ENCODE measurements at regions not wholly inside any gene's neighbourhood (a gene's known extent, or its start where the extent isn't known, plus 50 kb on each side); places are given as distances from the start of the nearest gene placed in this dataset.

DNA sequence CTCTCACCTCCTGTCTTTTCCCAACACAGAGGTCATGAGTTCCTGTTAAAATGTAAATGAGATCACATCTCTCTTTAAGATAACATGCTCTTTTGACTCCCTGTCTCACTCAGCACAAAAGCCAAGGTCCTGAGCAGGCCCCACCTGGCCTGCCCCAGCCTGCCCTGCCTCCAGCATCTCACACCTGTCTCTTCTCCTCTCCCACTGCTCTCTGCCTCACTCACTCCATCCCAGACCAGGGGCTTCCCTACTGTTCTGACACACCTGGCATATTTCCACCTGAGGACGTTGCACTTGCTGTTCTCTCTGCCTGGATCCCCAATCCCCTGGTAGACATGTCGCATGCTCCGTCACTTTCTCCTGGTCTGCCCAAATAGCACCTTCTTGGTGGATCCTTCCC is 285.0 kb upstream of the ZMIZ1 start:
- no peak overlapping the region for H3K4me3 ChIP-seq (ENCODE audit: low read length)
- no peak for TF ChIP-seq ZNF274 (IDR thresholded peaks at IDR 0.05; ENCODE audit: low read depth, low read length)

DNA sequence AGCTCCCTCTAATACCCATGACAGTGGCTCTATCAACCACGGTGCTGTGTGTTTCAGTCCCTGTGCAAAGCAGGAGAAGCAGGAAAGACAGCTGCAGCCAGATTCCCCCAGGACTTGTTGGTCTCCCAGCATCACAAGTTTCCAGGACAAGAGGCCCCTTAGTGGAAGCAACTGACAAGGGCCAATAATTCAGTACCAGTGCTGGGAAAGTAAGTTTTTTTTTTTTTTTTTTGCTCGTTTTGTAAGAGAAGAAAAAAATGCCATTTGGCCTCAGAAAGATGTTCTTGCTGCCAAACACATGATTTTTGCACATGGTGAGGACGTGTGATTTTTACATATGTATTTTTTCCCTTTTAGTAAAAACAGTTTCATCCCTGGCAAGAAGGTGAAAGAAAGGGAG is 284.2 kb upstream of the ZMIZ1 start:
- no peak overlapping the region for H3K4me3 ChIP-seq (ENCODE audit: low read length)
- TF ChIP-seq ZNF274 (IDR thresholded peaks at IDR 0.05; ENCODE audit: low read depth, low read length) = no peak

DNA sequence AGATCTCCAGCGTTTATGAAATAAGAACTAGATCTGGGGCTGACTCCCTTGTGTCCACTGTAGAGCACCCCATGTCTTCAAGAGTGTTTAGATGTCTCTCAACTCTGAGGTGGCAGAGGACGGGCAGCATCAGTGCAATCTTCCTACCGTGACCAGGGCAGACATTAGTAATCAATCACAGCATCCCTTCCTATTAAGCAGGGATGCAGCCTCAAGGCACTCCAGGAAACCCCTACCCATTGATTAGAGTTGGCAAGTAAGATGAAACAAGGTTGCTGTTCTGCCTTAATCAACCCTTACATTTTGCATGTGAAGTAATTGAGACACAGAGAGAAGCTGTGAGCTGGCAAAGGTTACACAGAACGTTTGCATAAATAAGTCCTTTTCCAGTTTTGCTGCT is 283.7 kb upstream of the ZMIZ1 start:
- H3K4me3 ChIP-seq (ENCODE audit: low read length) = no peak overlapping the region

DNA sequence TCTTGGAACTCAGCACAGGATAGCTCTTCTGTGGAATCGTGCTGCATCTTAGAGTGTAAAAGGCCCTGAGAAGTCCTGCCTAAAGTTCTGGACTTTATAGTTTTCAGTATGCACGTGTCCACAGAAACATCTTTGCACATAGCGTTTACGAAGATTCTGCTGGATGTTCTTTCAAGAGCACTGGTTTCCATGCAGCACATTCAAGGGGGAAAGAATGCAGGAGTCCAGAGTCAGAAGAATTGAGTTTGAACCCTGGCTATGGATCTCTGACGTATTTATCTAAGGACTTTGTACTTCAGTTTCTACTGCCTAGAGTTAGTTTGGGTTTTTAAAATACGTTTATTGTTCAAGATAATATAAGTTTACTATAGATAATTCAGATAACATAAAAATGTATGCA is 282.8 kb upstream of the ZMIZ1 start:
- TF ChIP-seq ZNF274 (IDR thresholded peaks at IDR 0.05; ENCODE audit: low read depth, low read length) = no peak
- no peak overlapping the region for H3K4me3 ChIP-seq (ENCODE audit: low read length)

More for the DNA sequence above, 283.7 kb upstream of the ZMIZ1 start:
- no peak for TF ChIP-seq ZNF274 (IDR thresholded peaks at IDR 0.05; ENCODE audit: low read depth, low read length)

DNA sequence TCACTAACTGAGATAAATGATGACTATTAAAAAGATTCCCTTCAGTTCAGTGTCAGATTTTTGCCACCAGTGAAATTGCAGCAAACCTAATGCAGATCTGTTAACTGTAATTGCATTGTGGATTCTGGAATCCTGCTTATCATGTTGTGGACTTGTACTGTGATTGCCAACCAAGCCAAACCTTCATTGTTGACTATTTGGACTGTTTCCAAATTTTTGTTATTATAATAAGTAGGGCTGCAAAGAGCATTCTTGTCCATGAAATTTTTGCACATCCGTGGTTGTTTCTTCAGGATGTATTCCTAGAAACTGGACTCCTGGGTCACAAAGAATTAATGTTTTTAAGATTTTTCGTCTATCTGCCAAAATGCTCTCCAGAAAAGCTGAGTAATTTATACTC is 281.6 kb upstream of the ZMIZ1 start:
- H3K4me3 ChIP-seq (ENCODE audit: low read length) = no peak overlapping the region
- TF ChIP-seq ZNF274 (IDR thresholded peaks at IDR 0.05; ENCODE audit: low read depth, low read length) = no peak

DNA sequence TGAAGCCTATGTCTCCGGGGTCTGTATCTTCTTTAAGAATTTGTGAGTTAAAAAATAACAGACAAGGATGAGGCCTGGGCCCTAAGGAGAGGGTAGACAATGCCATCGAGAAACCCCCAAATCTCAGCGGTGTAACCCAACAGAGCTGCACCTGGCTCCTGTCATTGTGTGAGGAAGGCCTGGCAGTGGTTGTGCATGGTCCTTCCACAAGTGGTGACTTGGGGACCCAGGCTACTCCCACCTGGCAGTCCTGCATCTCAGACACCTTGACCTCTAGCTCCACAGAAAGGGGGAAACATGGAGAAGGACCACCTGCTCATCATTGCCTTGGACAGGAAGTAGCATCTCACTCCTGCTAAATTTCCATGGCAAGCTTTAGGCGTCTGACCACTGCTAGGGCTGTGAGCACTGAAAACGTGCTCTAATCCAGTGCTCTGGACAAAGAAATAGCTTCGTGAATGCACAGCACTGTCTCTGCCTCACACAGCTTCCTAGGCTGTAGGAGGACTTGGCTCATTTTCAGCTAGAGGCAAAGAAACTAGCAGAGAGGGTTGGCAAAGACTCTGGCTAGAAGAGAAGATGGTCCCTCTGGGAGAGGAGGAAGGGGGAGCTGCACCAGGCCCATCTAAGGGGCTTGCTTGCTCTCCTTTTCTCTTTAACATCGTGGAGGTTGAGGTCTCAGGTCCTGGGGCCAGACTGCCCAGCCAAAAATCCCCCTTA is 273.9 kb upstream of the ZMIZ1 start:
- TF ChIP-seq ZNF274 (IDR thresholded peaks at IDR 0.05; ENCODE audit: low read depth, low read length) = no peak
- no peak overlapping the region for H3K4me3 ChIP-seq (ENCODE audit: low read length)

DNA sequence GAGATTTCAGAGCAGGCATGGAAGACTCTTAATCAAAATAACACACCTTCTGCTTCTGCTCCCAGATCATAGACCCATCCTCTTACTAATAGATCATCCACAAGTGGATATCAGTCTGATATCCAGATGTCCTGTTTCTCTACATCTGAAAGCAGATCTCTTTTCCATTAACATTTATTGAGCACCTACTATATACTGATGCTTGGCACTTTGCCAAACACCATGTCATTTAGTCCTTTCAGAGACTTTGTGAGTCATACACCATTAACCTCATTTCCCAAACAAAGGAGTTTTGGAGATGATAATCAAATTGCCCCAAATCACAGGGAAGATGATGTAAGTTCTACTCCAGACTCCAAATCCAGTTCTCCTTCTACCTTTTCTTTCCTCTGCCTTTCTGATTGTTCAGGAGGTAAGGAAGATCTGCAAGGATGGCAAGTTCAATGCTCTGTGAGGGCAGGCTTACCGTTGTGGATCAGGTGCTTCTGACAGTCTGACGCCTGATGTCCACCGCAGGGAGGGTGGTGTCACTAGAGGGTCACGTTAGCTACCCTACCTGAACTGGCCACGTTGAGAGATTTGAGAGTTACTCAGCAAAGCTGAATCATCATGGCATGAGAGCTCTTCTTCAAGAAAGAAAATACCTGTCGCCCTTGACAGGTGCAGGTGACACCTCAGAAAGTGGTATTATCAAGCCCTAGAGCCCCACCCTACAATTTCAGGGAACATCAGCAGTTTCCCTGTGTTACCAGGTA is 269.6 kb upstream of the ZMIZ1 start:
- TF ChIP-seq ZNF274 (IDR thresholded peaks at IDR 0.05; ENCODE audit: low read depth, low read length) = no peak
- no peak overlapping the region for H3K4me3 ChIP-seq (ENCODE audit: low read length)

DNA sequence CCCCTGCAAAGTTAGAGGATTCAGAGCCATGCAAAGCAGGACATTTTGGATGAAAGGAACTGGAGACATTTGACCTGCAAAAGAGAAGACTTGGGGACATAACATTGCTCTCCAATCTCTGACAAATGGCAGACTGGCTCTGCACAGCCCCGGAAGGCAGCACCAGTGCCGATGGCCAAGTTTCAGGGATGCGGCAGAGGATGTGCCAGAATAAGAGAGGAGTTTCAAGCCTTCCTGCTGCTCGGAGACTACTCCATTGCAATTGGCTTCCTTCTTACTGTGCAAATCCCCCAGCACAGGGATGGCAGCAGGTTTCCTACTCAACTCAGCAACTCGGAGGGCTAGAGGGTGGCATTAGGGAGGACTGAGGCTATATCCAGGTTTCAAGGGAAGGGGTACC is 268.8 kb upstream of the ZMIZ1 start:
- no peak for TF ChIP-seq ZNF274 (IDR thresholded peaks at IDR 0.05; ENCODE audit: low read depth, low read length)

DNA sequence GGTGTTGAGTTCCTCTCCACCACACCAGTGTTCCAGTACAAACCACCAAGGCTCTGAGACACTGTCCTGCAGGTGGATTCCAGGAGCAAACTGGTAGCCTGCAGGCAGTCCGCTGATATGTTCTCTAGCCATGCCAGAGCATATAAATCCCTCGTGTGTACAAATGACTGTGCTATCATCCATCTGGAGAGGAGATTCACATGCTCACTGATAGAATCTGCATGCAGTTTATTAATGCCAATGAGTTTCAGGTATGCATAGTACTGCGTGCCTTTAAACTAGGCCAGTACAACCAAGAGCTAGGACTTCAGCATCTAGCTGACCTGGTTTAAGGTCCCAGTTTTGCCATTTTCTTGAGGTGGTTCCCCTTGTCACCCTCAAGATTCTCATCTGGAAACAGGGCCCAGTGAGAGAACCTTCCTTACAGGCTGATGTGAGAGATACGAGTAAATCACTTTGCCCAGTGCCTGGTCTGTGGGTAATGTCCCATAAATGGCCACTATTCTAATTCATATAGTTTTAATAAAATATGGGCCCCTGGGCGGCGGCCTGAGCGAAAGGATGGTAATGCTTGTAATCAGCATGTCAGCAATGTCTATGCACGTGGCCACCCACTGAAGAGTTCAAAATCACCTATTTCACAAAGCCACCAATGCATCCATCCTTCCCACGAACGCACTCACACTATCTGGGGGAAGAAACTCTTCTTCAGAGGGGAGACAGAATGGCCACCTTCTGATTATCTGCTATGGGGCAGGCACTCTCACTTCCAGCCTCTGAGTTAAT is 268.0 kb upstream of the ZMIZ1 start:
- TF ChIP-seq ZNF274 (IDR thresholded peaks at IDR 0.05; ENCODE audit: low read depth, low read length) = no peak
- no peak overlapping the region for H3K4me3 ChIP-seq (ENCODE audit: low read length)

More for the DNA sequence above, 268.8 kb upstream of the ZMIZ1 start:
- no peak overlapping the region for H3K4me3 ChIP-seq (ENCODE audit: low read length)

DNA sequence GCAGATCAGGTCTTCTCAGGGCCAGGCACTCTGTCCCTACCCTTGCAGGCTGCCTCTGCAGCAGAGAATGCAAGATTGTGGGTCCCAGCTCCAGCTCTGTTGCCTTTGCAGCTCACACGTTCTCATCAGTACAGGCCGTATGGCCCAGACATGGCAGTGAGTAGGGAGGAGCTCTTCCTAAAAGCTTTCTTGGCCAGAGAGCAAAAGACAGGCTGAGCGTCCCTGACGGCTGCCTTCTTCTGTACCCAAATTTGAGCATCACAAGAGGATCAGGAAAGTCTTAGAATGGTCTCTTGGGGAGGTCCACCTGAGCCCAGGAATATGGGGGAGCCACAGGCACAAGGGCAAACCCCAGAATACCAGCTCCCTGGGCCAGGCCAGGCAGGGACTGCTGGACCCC is 266.3 kb upstream of the ZMIZ1 start:
- no peak for TF ChIP-seq ZNF274 (IDR thresholded peaks at IDR 0.05; ENCODE audit: low read depth, low read length)
- H3K4me3 ChIP-seq (ENCODE audit: low read length) = no peak overlapping the region

DNA sequence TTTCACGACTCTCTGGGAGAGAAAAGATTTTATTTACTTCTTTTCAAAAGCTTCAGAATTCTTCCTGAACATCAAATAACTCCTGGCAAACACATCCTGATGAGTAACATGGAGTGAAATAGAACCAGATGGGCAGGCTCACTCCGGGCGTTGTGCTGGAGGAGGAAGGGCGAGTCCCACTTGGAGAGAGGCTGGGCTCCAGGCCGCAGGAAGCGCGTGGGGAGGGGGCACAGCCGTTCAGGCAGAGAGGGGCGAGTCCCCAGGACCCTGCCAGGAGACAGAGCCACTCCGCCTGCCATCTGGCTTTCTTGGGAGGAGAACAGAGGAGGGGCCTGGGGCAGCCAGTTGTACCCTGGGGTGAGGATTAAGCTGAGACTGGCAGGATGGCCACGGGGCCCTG is 265.9 kb upstream of the ZMIZ1 start:
- TF ChIP-seq ZNF274 (IDR thresholded peaks at IDR 0.05; ENCODE audit: low read depth, low read length) = no peak
- H3K4me3 ChIP-seq (ENCODE audit: low read length) = no peak overlapping the region

DNA sequence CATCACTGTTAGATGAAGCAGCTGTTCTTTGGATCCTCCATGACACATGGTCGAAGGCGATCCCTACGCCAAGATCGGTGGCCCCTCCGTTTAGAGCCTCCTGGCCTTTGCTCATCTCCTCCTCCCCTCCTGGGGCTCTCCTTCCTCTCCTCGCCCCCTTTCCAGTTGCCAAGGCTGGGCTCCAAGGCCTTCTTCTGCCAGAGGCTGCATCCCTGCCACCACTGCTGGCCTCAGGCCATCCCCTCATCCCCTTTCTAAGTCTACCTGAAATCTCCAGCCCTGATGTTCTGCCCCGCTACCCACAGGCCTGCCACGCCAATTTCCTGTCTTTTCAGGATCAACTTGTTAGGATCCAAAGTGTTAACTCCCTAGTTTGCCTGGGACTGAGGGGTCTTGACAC is 265.1 kb upstream of the ZMIZ1 start:
- no peak overlapping the region for H3K4me3 ChIP-seq (ENCODE audit: low read length)
- TF ChIP-seq ZNF274 (IDR thresholded peaks at IDR 0.05; ENCODE audit: low read depth, low read length) = no peak

DNA sequence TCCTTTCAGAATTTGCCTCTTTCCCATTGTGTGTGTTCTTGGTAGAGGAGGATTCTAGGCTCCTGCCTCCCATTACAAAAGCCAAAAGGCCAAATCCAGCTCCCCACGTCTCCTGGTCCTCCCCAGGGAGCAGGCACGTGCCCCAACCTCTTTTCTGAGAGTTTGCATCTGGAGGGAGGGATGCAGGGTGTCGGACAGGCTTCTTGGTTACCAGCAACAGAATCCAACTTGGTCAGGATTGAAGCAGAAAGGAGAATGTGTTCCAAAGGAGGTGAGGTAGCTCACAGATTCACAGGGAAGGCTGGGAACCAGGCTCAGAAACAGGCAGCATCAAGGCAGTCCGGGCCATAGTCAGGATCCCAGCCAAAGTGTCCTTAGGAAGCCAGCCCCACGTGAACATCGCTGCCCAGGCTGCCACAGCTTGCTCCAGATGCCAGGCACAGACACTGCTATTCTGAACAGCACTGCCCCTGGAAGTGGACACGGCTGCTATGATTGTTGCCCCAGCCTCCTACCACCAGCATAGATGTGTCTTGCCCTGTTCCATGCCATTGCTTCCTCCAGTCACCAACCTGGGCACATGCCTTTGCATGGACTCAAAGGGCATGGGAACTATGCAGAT is 264.2 kb upstream of the ZMIZ1 start:
- no peak overlapping the region for H3K4me3 ChIP-seq (ENCODE audit: low read length)
- no peak for TF ChIP-seq ZNF274 (IDR thresholded peaks at IDR 0.05; ENCODE audit: low read depth, low read length)

DNA sequence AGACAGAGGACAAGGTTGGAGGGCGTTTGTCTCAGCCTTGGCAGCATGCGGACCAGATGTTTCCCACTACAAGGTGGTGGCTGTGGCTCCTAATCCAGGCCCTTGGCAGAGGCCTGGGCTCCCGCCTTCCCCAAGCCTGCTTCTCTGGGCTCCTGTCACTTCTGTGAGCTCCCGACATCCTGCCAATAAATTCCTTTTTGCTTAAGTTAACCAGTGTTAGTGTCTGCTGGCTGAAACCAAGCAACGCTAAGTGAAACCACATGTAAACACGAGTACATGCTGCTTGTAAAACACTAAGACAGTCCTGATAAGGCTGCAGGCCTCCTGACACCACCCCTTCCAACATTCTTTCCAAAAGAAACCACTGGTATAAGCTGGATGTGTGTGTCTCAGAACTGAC is 263.6 kb upstream of the ZMIZ1 start:
- TF ChIP-seq ZNF274 (IDR thresholded peaks at IDR 0.05; ENCODE audit: low read depth, low read length) = no peak
- no peak overlapping the region for H3K4me3 ChIP-seq (ENCODE audit: low read length)

All from GM08714 (cell line).